HG03039 (cell line): ENCODE measurements at regions not wholly inside any gene's neighbourhood (a gene's known extent, or its start where the extent isn't known, plus 50 kb on each side); places are given as distances from the start of the nearest gene placed in this dataset.

Source experiments
- ATAC-seq: cut with Tn5 transposase; IDR thresholded peaks from one replicate; pipeline ENCODE4 v1.9.1; 2021; ENCODE audit warnings: mild to moderate bottlenecking, moderate library complexity; ENCODE audit not compliant: unreplicated experiment

GRCh38 chr20:23186808-23187207 lies 100.7 kb upstream of the CD93 start:
- no peak for ATAC-seq

- ATAC-seq = no peak
These were observed 94.4 kb upstream of the CD93 start for GRCh38 chr20:23180451-23180921.

DNA sequence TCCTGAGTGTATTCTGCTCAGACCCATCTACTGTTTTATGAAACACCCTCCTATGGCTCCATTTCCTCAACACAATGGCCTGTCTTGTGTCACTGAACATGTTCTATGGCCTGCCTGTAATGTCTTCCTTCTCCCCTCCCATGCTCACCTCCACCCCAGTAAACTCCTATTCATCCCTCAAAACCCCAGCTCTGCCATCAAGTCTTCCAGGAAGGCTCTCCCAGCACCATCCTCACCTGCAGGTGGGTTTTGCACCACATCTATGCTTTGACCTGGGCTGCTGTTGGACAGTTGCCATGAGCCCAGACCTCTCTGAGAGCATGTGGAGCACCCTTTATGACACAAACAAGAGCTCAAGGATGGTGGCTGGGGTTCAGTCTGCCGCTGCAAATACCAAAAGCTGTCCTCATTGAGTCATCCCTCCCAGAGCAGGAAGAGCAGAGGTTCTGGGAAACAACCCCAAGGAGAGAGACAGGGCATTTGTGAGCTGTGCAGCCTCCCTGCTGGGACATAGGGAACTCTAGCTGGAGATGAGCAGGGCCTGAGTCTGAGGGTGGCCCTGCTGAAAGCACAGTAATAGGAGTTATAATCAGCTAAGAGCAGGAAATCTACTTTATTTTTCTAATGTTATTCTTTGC lies 93.8 kb upstream of the CD93 start:
- ATAC-seq = no peak

DNA sequence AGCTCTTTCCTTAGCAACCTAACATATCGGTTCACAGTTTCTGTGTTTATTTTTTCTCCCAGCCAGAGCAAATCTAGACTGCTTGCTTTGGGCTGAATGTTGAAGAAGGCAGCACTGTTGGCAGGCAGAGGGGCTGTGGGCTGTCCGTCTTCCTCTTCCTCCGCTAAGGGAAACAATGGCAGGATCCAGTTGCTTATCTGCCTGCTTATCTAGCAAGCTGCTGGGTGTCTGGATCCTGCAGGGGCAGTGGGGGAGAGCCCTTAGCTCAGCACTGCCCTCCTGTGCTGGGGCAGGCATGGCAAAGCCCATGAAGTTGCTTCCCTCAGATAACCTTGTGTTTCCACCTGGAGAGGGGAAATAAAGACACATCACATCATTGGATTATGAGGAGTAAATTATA lies 92.7 kb upstream of the CD93 start:
- ATAC-seq = no peak

DNA sequence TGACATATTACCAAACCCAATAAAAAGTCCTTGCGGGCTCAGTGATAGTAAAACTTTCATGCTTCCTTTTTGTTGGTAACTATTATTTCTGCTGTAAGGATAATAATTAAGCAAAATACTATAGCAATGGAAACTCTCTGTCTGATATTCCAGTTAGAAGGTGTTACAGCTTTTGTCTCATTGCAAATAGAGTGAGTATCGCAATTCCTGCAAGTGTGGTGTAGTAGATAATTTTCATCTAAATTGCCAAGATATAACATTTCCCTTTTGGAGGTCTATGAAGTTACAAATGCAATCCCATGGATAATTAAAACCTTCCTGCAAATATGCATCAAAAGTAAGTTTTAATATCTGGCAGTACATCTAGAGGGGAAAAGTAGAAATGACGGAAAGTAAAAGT lies 88.7 kb upstream of the CD93 start:
- ATAC-seq = no peak

- no peak for ATAC-seq
These were observed 81.3 kb upstream of the CD93 start for GRCh38 chr20:23167431-23167830.

GRCh38 chr20:23166563-23166962 lies 80.4 kb upstream of the CD93 start:
- ATAC-seq = no peak

DNA sequence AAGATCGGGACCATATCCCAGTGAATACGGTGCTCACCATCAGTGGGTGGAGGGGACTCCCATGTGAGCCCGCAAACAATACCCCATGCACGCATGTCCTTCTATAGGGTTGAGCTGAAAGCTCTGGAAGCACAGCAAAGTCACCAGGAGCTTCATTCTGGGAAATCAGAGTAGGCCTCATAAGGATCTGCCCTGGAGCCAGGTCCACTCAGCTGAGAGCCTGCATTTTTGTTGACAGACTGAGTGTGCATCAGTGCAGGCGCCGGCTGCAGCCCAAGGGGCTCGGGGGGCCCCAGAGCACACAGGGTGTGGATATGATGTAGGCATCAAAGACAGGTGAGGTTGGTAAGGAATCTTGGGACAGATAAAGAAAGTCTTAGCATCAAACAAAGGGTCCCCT lies 79.8 kb upstream of the CD93 start:
- ATAC-seq = no peak

DNA sequence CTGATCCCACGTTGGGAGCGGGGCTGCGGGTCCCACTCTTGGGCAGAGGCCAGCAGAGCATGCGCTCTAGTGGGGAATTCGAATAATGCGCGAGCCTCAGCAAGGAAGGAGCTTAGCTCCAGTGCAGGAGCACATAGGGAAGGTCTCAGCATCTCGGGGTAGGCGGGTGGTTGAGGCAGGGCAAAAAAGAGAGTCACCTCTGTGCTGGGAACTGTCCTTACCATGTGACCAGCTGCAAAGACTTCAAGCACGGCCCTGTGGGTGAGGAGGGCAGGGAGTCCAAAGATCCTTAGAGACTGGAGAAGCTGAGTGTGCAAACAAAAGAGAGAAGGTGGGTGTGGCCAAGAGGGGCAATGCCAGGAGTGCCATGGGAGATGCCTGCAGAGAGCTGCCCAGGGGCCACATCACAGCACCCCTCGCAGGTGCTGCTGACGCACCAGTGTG lies 79.2 kb upstream of the CD93 start:
- ATAC-seq = no peak

- no peak for ATAC-seq
These were observed 78.1 kb upstream of the CD93 start for GRCh38 chr20:23164176-23164601.

DNA sequence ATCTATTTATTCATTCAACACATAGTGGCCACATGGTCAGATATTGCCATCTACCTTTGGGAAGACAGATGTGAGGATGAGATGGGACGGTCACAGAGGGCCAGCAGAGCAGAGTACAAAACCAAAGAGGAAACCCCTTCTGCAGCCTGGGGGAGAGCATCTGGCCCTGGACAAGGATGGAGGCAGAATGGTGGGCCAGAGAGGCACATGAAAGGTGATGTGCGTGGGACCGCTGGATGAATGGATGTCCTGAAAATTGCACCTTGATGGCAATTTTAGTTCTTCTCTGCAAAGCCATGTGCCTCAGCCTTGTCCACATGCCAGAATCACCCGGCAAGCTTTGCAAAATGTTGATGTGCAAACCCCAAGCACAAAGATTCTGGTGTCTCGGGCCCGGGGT lies 77.4 kb upstream of the CD93 start:
- ATAC-seq = no peak

- ATAC-seq = no peak
These were observed 76.8 kb upstream of the CD93 start for GRCh38 chr20:23162887-23163286.

DNA sequence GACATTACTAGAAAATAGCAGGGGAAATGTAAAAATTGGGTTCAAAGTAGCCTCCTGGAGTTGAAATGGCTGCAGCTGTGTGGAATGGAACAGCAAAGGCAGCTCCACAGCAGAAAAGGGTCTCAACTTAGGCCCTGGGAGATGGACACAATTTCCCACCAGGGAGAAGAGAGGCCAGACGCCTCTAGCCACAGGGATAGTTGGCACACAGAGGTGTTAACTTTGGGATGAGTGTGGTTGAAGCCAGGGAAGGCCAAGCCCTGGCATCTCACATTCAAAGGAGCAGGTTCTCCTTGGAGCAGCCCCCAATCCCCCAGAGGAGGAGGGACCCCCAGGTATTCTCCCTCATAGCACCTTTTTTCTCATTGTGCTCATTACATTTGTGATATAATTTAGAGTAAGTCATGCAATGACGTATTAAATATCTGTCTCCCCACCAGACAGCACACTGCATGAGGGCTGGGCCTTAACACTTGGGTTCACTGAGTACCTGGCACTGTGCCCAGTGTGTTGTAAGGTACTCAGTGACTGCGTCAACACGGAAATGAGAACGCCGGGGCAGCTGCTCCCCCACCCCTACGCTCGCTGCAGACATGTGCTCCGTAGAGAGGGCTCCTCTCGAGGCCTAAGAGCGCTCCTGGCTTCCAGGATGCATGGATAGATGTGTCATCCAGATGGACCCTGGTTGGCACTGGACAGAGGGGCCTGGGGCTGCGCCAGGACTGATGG lies 76.0 kb upstream of the CD93 start:
- ATAC-seq = no peak

DNA sequence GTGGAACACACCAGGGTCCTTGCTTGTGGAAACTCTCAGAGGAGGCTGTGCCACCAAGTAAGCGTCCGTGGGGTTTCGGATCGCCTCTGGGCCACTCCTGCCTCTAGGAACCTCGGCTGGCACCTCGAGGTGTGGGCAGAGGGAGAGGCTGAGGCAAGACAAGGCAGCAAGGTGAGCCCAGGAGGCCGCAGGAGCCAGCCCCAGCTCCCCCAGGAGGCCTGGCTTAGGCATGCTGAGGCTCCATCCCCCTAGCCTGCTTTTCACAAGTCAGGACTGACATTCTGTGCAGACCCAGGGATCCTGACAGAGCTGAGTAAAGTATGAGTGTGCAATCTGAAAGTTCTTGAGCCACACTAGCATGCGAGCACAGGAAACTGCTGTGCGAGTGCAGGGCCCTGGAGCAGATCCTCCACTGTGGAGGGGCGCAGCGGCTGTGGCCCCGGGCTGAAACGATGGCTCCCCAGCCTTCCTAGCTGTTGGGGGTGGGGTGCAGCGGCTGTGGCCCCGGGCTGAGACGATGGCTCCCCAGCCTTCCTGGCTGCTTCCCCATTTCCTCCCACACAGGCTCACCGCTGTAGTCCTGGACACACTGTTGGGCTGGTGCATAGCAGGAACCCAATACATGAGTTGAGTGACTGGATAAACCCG lies 75.2 kb upstream of the CD93 start:
- no peak for ATAC-seq

DNA sequence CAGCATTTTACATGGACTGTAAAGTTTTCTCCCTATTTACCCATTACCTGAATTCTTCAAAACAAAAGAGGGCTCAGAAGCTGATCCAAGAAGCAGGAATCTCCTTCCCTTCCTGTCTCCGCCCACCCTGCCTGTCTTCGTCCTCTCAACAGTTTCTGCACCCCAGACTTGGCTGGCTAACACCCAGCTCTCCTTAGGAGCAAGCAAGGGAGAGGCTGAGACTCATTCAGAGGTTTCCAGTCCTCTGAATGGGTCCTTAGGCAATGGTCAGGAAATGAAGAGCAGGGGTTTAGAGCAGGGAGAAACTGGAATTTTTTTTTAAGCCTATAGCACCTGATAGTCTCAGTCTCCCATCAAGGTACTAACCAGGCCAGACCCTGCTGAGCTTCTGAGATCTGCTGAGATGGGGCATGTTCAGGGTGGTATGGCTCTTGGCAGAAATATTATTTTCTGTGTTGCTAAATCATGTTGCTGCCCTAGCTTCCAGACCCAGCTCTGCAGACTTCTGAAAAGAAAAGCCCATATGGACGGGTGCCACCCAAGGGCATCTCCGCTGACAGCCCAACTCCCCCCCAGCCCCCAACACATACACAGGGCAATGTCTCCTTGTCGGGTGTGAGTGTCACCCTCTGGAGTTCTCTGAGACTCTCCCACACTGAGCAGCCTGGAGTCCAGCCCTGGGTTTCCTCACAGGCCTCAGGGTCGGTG lies 74.6 kb upstream of the CD93 start:
- ATAC-seq = no peak

- ATAC-seq = no peak
These were observed 73.8 kb upstream of the CD93 start for GRCh38 chr20:23159947-23160318.

DNA sequence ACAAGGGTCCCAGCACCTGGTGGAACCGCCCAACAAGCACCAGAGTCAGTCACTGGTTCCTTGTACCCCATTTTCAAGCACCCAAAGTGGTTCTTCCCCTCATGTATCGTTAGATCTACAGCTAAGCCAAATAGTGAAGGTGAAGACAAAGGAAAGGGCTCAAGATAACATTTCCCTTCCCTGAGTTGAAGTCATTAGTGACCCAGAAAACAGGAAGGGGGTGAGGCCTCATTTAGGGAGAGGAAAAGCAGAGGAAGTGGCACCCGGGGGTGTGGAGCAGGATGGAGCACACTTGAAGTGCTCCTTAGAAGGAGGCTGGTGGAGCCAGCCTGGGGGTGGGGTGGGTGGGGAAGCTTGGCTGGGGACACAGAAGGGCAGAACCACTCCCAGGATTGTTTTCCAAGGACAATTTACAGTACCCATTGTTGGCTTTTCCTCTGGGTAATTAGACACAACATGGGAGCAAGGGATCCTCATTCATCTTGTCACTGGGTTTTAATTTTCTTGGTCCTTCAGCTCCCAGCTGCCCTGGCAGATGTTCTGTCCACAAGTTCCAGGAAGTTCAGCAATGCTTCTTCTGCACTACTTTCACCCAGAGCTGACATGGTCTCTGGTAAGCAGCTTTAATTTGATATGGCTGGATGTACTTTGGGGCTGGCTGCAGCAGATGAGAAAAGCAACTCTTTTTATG lies 73.3 kb upstream of the CD93 start:
- no peak for ATAC-seq

DNA sequence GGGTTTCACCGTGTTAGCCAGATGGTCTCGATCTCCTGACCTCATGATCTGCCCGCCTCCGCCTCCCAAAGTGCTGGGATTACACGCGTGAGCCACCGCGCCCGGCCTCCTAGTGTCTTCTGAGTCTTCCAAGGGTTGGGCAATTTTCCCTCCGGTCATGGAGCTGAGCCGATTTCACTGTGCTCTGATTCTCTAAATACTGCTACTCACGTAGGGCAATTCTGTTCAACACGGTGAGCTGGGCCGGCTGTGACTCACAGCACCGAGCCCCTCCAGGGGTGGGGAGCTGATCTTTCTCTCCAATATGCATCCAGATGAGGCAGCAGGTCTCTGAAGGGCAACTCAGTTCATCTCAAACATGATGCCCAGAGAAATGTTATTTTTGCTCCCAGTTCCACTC lies 71.6 kb upstream of the CD93 start:
- no peak for ATAC-seq

GRCh38 chr20:23156842-23157423 lies 70.8 kb upstream of the CD93 start:
- no peak for ATAC-seq

GRCh38 chr20:23156170-23156841 lies 70.2 kb upstream of the CD93 start:
- no peak for ATAC-seq
